Cardiac fibroblast (primary cell): ENCODE measurements at regions not wholly inside any gene's neighbourhood (a gene's known extent, or its start where the extent isn't known, plus 50 kb on each side); places are given as distances from the start of the nearest gene placed in this dataset.
A peak's percentile ranks its signal among the peaks of the same experiment; 100 is the strongest.

ENCODE experiments used
- DNase-seq, 2 donors: peaks; one replicate each; pipeline versions ENCODE4 v3.0.0 to v3.0.0-alpha.2; 2010; ENCODE audit warnings: low read depth in 2 of 2
- H3K4me3 ChIP-seq, 2 donors: replicated peaks in 1 of 2; 1 replicate in 1 of 2; 2 replicates in 1 of 2; pipeline ENCODE4 v1.5.1; 2011; ENCODE audit warnings: low read depth in 2 of 2, low read length in 2 of 2, mild to moderate bottlenecking in 2 of 2, moderate library complexity in 1 of 2
- CTCF ChIP-seq: IDR thresholded peaks from one replicate; pipeline ENCODE4 v1.5.1; 2011; ENCODE audit warnings: low read depth, mild to moderate bottlenecking, low read length, inconsistent platforms

- no peak for TF ChIP-seq CTCF
- H3K4me3 ChIP-seq: no peak overlapping the region
- DNase-seq: no peak
Observed at GRCh38 chr5:58106754-58107410, 353.0 kb downstream of the PLK2 start.

- DNase-seq: no peak
- H3K4me3 ChIP-seq: no peak overlapping the region
- no peak for TF ChIP-seq CTCF
Observed at GRCh38 chr5:58105836-58106235, 354.1 kb downstream of the PLK2 start.

- DNase-seq: no peak
- no peak overlapping the region for H3K4me3 ChIP-seq
- TF ChIP-seq CTCF: no peak
Observed at GRCh38 chr5:58099257-58099656, 360.6 kb downstream of the PLK2 start.

GRCh38 chr5:58094031-58094430 is 365.9 kb downstream of the PLK2 start:
- no peak overlapping the region for H3K4me3 ChIP-seq
- peak in 1 of 2 donors; percentile 29 for DNase-seq
- TF ChIP-seq CTCF: no peak

- H3K4me3 ChIP-seq: no peak overlapping the region
- DNase-seq: no peak
Observed at GRCh38 chr5:58090704-58091103, 369.2 kb downstream of the PLK2 start.

GRCh38 chr5:58088941-58089340 is 370.9 kb downstream of the PLK2 start:
- no peak for TF ChIP-seq CTCF
- no peak overlapping the region for H3K4me3 ChIP-seq
- no peak for DNase-seq

More at GRCh38 chr5:58090704-58091103, 369.2 kb downstream of the PLK2 start:
- TF ChIP-seq CTCF: no peak

- H3K4me3 ChIP-seq: no peak overlapping the region
- no peak for DNase-seq
- no peak for TF ChIP-seq CTCF
Observed at GRCh38 chr5:58087905-58088304, 372.0 kb downstream of the PLK2 start.
